OCI-LY7 (cell line): ENCODE measurements at regions not wholly inside any gene's neighbourhood (a gene's known extent, or its start where the extent isn't known, plus 50 kb on each side); places are given as distances from the start of the nearest gene placed in this dataset.

ENCODE experiments used
- BruUV-seq: library from RNA; stranded (reverse); fragments of 400-500 nt; replicated peaks from 2 replicates; lab custom pipeline; 2021; lab: Mats Ljungman, UMichigan
- CTCF ChIA-PET: fragments of 300-600 bp; sonication (Branson Sonifier 250); formaldehyde crosslinking; loops from one replicate; lab custom pipeline; 2022; ENCODE audit warnings: antibody characterized with exemption; ENCODE audit not compliant: unreplicated experiment; lab: Charles Lee
- POLR2A ChIA-PET: fragments of 300-600 bp; sonication (Branson Sonifier 250); formaldehyde crosslinking; loops from one replicate; lab custom pipeline; 2022; ENCODE audit warnings: antibody characterized with exemption; lab: Charles Lee
- DNase-seq: peaks from one replicate; pipeline ENCODE4 v3.0.0-alpha.2; 2015; ENCODE audit warnings: low spot score
- H2AFZ ChIP-seq: fragments of 200-600 bp; sonication (generic), shearing (Covaris generic); 2 replicates; pipeline ENCODE4 v1.6.1; 2014; ENCODE audit warnings: mild to moderate bottlenecking, antibody characterized with exemption, low read length, moderate library complexity
- H3K27ac ChIP-seq: fragments of 200-600 bp; sonication (generic); 2 replicates; pipeline ENCODE4 v1.5.1; 2014; ENCODE audit warnings: mixed run types, low read depth, mild to moderate bottlenecking, moderate library complexity, low read length, inconsistent platforms; ENCODE audit not compliant: poor library complexity, severe bottlenecking
- H3K36me3 ChIP-seq: fragments of 200-600 bp; sonication (generic); 2 replicates; pipeline ENCODE4 v1.6.1; 2014; ENCODE audit warnings: mild to moderate bottlenecking, antibody characterized with exemption, low read length, moderate library complexity, mixed read lengths; ENCODE audit not compliant: insufficient read depth
- H3K4me1 ChIP-seq: fragments of 200-600 bp; sonication (generic); 2 replicates; pipeline ENCODE4 v1.5.1; 2014; ENCODE audit warnings: mild to moderate bottlenecking, low read length; ENCODE audit not compliant: insufficient read depth, poor library complexity, severe bottlenecking
- H3K4me2 ChIP-seq: fragments of 200-600 bp; sonication (generic); 2 replicates; pipeline ENCODE4 v1.6.1; 2014; ENCODE audit warnings: mild to moderate bottlenecking, low read length
- H3K4me3 ChIP-seq: fragments of 200-600 bp; sonication (generic); 2 replicates; pipeline ENCODE4 v1.5.1; 2014; ENCODE audit warnings: mild to moderate bottlenecking, low read depth, low read length; ENCODE audit not compliant: poor library complexity, severe bottlenecking
- H3K79me2 ChIP-seq: fragments of 200-600 bp; sonication (generic); 2 replicates; pipeline ENCODE4 v1.6.1; 2016; ENCODE audit warnings: low read depth, mild to moderate bottlenecking, low read length, moderate library complexity, mixed read lengths; ENCODE audit not compliant: insufficient read depth
- H3K9me2 ChIP-seq: fragments of 200-600 bp; sonication (generic); 2 replicates; pipeline ENCODE4 v1.6.1; 2016; ENCODE audit warnings: mild to moderate bottlenecking, low read length, mixed read lengths; ENCODE audit not compliant: insufficient read depth
- H3K9me3 ChIP-seq: fragments of 200-600 bp; sonication (generic); 2 replicates; pipeline ENCODE4 v1.6.1; 2014; ENCODE audit warnings: mild to moderate bottlenecking, mixed run types, low read length, mixed read lengths
- H4K20me1 ChIP-seq: fragments of 200-600 bp; sonication (generic); 2 replicates; pipeline ENCODE4 v1.6.1; 2014; ENCODE audit warnings: mild to moderate bottlenecking, antibody characterized with exemption, low read length, moderate library complexity, mixed read lengths; ENCODE audit not compliant: insufficient read depth
- CTCF ChIP-seq: fragments of 200-600 bp; sonication (generic); conservative IDR thresholded peaks from 2 replicates; pipeline ENCODE4 v1.5.1; 2014; ENCODE audit warnings: mild to moderate bottlenecking, antibody characterized with exemption, low read length, moderate library complexity, mixed read lengths
- EZH2phosphoT487 ChIP-seq: fragments of 200-600 bp; sonication (generic); IDR thresholded peaks from 2 replicates; pipeline ENCODE4 v1.6.1; 2018; ENCODE audit warnings: low read depth, borderline replicate concordance, mild to moderate bottlenecking, mixed run types, antibody characterized with exemption, low read length, moderate library complexity, mixed read lengths
- intact Hi-C: fragments of 100-400 bp; cut with micrococcal nuclease; formaldehyde crosslinking; loops from one replicate; pipeline ENCODE4 v1.10.0; 2022; ENCODE audit not compliant: unreplicated experiment

DNA sequence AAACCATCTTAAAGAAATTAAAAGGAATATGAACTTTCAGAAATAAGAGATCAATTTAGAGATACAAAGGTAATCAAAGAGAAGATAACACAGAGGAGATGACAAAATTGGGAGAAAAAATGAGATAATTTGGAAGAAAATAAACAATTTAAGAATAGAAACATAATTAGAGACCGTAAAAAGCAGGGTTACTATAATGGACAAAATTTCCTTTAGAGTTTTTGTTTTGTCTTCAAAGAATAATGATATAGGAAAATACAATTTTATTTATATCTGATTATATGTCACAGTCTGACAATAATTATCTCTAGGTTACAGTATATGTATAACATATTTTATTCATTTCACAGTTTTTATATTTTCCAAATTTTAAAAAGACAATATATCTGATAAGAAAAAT is 716.4 kb upstream of the ZNF804A start:
- POLR2A ChIA-PET: no interaction called here

GRCh38 chr2:183892315-183892941 is 705.9 kb upstream of the ZNF804A start:
- POLR2A ChIA-PET: no interaction called here
- Histone ChIP-seq H3K9me3 (no peaks in the 10 kb centered on the region), H2AFZ (no peak overlapping the region), H3K4me2 (no peak overlapping the region), H4K20me1 (no peaks in the 10 kb centered on the region), H3K36me3 (no peaks in the 10 kb centered on the region), H3K4me3 (no peak overlapping the region), H3K9me2 (no peaks in the 10 kb centered on the region), H3K79me2 (no peaks in the 10 kb centered on the region), H3K4me1 (no peaks in the 10 kb centered on the region), H3K27ac (no peak overlapping the region)
- CTCF ChIA-PET: no interaction called here
- intact Hi-C loops: no loop called here
- TF ChIP-seq EZH2phosphoT487: no peak
- no peak for TF ChIP-seq CTCF
- no TSS peak for BruUV-seq
- no peak for DNase-seq

More for the DNA sequence above, 716.4 kb upstream of the ZNF804A start:
- Histone ChIP-seq H3K9me3 (no peaks in the 10 kb centered on the region), H3K79me2 (no peaks in the 10 kb centered on the region), H4K20me1 (no peaks in the 10 kb centered on the region), H3K4me2 (no peak overlapping the region), H3K36me3 (no peaks in the 10 kb centered on the region), H3K9me2 (no peaks in the 10 kb centered on the region), H3K27ac (no peak overlapping the region), H3K4me1 (no peaks in the 10 kb centered on the region), H2AFZ (no peak overlapping the region), H3K4me3 (no peak overlapping the region)
- no TSS peak for BruUV-seq
- CTCF ChIA-PET: no interaction called here
- TF ChIP-seq EZH2phosphoT487: no peak
- intact Hi-C loops: no loop called here
- no peak for DNase-seq

DNA sequence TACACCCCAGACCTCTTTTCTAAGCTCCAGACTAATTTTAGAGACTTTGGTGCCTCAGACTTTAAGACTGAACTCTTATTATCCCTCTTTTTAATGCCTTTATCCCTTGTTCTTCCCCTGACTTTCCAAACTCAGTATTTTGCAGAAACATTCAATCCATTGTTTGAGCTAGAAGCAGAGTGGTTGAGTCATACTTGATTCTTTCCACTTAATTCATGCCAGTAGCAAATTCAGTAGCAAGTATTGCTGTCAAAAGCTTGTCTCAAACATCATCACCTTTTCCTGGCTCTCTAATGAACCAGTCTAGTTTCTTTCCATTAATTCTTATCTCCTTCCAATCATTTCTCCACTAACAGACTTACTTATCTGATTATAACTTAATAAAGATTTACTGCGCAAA is 699.7 kb upstream of the ZNF804A start:
- TF ChIP-seq CTCF (no peak), EZH2phosphoT487 (no peak)
- POLR2A ChIA-PET: no interaction called here

More for the DNA sequence above, 699.7 kb upstream of the ZNF804A start:
- Histone ChIP-seq H3K9me2 (no peaks in the 10 kb centered on the region), H4K20me1 (no peaks in the 10 kb centered on the region), H2AFZ (no peak overlapping the region), H3K27ac (no peak overlapping the region), H3K9me3 (no peaks in the 10 kb centered on the region), H3K4me1 (no peaks in the 10 kb centered on the region), H3K36me3 (no peaks in the 10 kb centered on the region), H3K4me3 (no peak overlapping the region), H3K4me2 (no peak overlapping the region), H3K79me2 (no peaks in the 10 kb centered on the region)
- CTCF ChIA-PET: no interaction called here
- BruUV-seq: no TSS peak
- no peak for DNase-seq
- intact Hi-C loops: no loop called here
